GM12878 (cell line): ENCODE measurements at regions not wholly inside any gene's neighbourhood (a gene's known extent, or its start where the extent isn't known, plus 50 kb on each side); places are given as distances from the start of the nearest gene placed in this dataset.

Experiments used
- ATAC-seq: fragments of 200-7000 bp; cut with Tn5 transposase; 3 replicates; pipeline ENCODE4 v1.9.1; 2020; ENCODE audit warnings: mild to moderate bottlenecking, moderate library complexity
- BruUV-seq: library from RNA; stranded (reverse); fragments of 400-500 nt; replicated peaks from 2 replicates; lab custom pipeline; 2021; lab: Mats Ljungman, UMichigan
- CTCF ChIA-PET: fragments of 300-600 bp; sonication (Branson Sonifier 250); formaldehyde crosslinking; extraction: SDS; loops from one replicate; lab custom pipeline; 2021; ENCODE audit warnings: inconsistent platforms; lab: Yijun Ruan, JAX
- POLR2A ChIA-PET: fragments of 350-600 bp; formaldehyde crosslinking; extraction: SDS; loops from one replicate; lab custom pipeline; 2021; ENCODE audit warnings: inconsistent platforms; lab: Charles Lee
- RAD21 ChIA-PET: fragments of 300-600 bp; sonication (Branson Sonifier 250); formaldehyde crosslinking; loops from one replicate; lab custom pipeline; 2023; ENCODE audit warnings: antibody characterized with exemption; ENCODE audit not compliant: unreplicated experiment; lab: Charles Lee
- SMC1A ChIA-PET: fragments of 300-600 bp; sonication (Branson Sonifier 250); formaldehyde crosslinking; loops from one replicate; lab custom pipeline; 2023; ENCODE audit not compliant: unreplicated experiment, uncharacterized antibody; lab: Charles Lee
- DNase-seq: peaks from one replicate; pipeline ENCODE4 v3.0.0-alpha.2; 2011; ENCODE audit warnings: low read depth, low spot score
- FAIRE-seq: peaks from 3 replicates; lab custom pipeline; 2011; peaks lifted over from hg19 to GRCh38; lab: Jason Lieb, UNC
- H2AFZ ChIP-seq: 2 replicates; pipeline ENCODE4 v1.6.0; 2011; ENCODE audit warnings: low read depth, low read length, control low read depth; ENCODE audit not compliant: control insufficient read depth
- H3K27ac ChIP-seq: 2 replicates; pipeline ENCODE4 v1.5.1; 2011; ENCODE audit warnings: control low read depth; ENCODE audit not compliant: control insufficient read depth, insufficient read depth
- H3K27me3 ChIP-seq, 2 experiments: replicated peaks in 1 of 2; 2 replicates each; pipeline versions ENCODE4 v1.6.0 to v1.6.1; 2011; ENCODE audit warnings: low read length in 1 of 2; ENCODE audit not compliant: control insufficient read depth in 2 of 2, insufficient read depth in 2 of 2
- H3K36me3 ChIP-seq, 2 experiments: 2 replicates each; pipeline ENCODE4 v1.5.1; 2011; ENCODE audit warnings: low read length in 1 of 2; ENCODE audit not compliant: control insufficient read depth in 2 of 2, insufficient read depth in 2 of 2
- H3K4me1 ChIP-seq: 2 replicates; pipeline ENCODE4 v1.6.1; 2011; ENCODE audit warnings: mild to moderate bottlenecking, low read length, moderate library complexity, mixed read lengths; ENCODE audit not compliant: control insufficient read depth, insufficient read depth
- H3K4me2 ChIP-seq: 2 replicates; pipeline ENCODE4 v1.6.0; 2011; ENCODE audit warnings: control low read depth; ENCODE audit not compliant: control insufficient read depth, insufficient read depth
- H3K4me3 ChIP-seq: fragments of 200-600 bp; sonication (generic); 2 replicates; pipeline ENCODE4 v1.5.1; 2016
- H3K79me2 ChIP-seq: 2 replicates; pipeline ENCODE4 v1.6.0; 2011; ENCODE audit warnings: low read length; ENCODE audit not compliant: control insufficient read depth, insufficient read depth
- H3K9ac ChIP-seq: 2 replicates; pipeline ENCODE4 v1.8.0; 2011; ENCODE audit warnings: low read length, control low read depth, mixed read lengths; ENCODE audit not compliant: control insufficient read depth, insufficient read depth
- H3K9me3 ChIP-seq: replicated peaks from 3 replicates; pipeline ENCODE4 v1.5.1; 2011; ENCODE audit warnings: mild to moderate bottlenecking, low read length; ENCODE audit not compliant: control insufficient read depth, insufficient read depth
- H4K20me1 ChIP-seq: 2 replicates; pipeline ENCODE4 v1.6.0; 2011; ENCODE audit not compliant: control insufficient read depth, insufficient read depth
- WGBS: methylation state at CpG from one replicate; pipeline ENCODE4 v1.1.6; 2016; ENCODE audit warnings: low lambda C conversion rate; ENCODE audit not compliant: insufficient replicate concordance, insufficient coverage; ENCODE audit errors: missing lambda C conversion rate; 5-methylcytosine and 5-hydroxymethylcytosine counted together
- in situ Hi-C: fragments of 300-500 bp; cut with MboI; formaldehyde crosslinking; loops from 9 replicates; pipeline ENCODE4 v1.14.3; 2018; ENCODE audit warnings: mixed read lengths
- intact Hi-C: fragments of 100-400 bp; cut with micrococcal nuclease; formaldehyde crosslinking; loops from one replicate; pipeline ENCODE4 v1.14.2; 2022; ENCODE audit not compliant: unreplicated experiment
- TF ChIP-seq, protein P1 (sequence below): IDR thresholded peaks from 2 replicates; pipeline ENCODE4 v1.6.1; 2012; ENCODE audit warnings: low read depth, low read length, improper control_type of control experiment
- TF ChIP-seq, protein P2 (sequence below): IDR thresholded peaks from 2 replicates; pipeline ENCODE4 v1.6.1; 2011; ENCODE audit warnings: borderline replicate concordance, low read depth, mild to moderate bottlenecking, moderate library complexity, mixed read lengths, low read length; ENCODE audit not compliant: insufficient read depth; ENCODE audit errors: extremely low read length
- TF ChIP-seq, protein P3 (sequence below): fragments of 450-650 bp; IDR thresholded peaks from 2 replicates; pipeline ENCODE4 v1.6.1; 2017; ENCODE audit warnings: mild to moderate bottlenecking, moderate library complexity

DNA sequence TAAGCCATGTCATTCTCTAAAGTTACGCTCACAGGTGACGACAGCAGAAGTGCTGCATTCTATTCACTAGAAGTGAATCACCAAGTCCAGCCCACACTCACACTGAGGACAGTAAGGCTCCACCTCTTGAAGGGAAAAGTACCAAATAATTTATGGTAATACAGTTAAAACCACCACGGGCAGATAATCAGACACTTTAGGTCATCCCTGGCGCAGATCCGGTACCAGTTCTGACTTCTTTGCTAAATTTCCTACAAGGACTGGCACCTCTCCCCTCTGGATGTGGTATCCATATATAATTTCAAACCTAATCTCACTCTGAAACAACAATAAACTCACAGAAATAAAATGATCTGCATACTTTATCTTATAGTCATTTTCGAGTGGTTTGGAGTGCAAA is 954.7 kb upstream of the GHITM start:
- DNase-seq (no peak), FAIRE-seq (no peak), ATAC-seq (no peak)
- Histone ChIP-seq H3K27me3 (no peaks in the 10 kb centered on the region), H3K79me2 (no peaks in the 10 kb centered on the region), H2AFZ (no peak overlapping the region), H3K27ac (no peak overlapping the region), H3K9me3 (no peaks in the 10 kb centered on the region), H3K9ac (no peak overlapping the region), H3K36me3 (no peaks in the 10 kb centered on the region), H3K4me1 (no peaks in the 10 kb centered on the region), H3K4me3 (no peak overlapping the region), H3K4me2 (no peak overlapping the region), H4K20me1 (no peaks in the 10 kb centered on the region)
- CTCF ChIA-PET: no interaction called here
- SMC1A ChIA-PET: no interaction called here
- POLR2A ChIA-PET: no interaction called here
- BruUV-seq: no TSS peak
- 29% methylated on average over 6 of the region's 6 CpGs for WGBS
- intact Hi-C loops (no loop called here), in situ Hi-C loops (no loop called here)
- TF ChIP-seq, protein P1, sequence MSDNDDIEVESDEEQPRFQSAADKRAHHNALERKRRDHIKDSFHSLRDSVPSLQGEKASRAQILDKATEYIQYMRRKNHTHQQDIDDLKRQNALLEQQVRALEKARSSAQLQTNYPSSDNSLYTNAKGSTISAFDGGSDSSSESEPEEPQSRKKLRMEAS: no peak
- TF ChIP-seq, protein P2, sequence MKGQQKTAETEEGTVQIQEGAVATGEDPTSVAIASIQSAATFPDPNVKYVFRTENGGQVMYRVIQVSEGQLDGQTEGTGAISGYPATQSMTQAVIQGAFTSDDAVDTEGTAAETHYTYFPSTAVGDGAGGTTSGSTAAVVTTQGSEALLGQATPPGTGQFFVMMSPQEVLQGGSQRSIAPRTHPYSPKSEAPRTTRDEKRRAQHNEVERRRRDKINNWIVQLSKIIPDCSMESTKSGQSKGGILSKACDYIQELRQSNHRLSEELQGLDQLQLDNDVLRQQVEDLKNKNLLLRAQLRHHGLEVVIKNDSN: no peak
- TF ChIP-seq, protein P3, sequence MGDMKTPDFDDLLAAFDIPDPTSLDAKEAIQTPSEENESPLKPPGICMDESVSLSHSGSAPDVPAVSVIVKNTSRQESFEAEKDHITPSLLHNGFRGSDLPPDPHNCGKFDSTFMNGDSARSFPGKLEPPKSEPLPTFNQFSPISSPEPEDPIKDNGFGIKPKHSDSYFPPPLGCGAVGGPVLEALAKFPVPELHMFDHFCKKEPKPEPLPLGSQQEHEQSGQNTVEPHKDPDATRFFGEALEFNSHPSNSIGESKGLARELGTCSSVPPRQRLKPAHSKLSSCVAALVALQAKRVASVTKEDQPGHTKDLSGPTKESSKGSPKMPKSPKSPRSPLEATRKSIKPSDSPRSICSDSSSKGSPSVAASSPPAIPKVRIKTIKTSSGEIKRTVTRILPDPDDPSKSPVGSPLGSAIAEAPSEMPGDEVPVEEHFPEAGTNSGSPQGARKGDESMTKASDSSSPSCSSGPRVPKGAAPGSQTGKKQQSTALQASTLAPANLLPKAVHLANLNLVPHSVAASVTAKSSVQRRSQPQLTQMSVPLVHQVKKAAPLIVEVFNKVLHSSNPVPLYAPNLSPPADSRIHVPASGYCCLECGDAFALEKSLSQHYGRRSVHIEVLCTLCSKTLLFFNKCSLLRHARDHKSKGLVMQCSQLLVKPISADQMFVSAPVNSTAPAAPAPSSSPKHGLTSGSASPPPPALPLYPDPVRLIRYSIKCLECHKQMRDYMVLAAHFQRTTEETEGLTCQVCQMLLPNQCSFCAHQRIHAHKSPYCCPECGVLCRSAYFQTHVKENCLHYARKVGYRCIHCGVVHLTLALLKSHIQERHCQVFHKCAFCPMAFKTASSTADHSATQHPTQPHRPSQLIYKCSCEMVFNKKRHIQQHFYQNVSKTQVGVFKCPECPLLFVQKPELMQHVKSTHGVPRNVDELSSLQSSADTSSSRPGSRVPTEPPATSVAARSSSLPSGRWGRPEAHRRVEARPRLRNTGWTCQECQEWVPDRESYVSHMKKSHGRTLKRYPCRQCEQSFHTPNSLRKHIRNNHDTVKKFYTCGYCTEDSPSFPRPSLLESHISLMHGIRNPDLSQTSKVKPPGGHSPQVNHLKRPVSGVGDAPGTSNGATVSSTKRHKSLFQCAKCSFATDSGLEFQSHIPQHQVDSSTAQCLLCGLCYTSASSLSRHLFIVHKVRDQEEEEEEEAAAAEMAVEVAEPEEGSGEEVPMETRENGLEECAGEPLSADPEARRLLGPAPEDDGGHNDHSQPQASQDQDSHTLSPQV: no peak
- RAD21 ChIA-PET: no interaction called here
